HepG2 (cell line): ENCODE measurements at regions not wholly inside any gene's neighbourhood (a gene's known extent, or its start where the extent isn't known, plus 50 kb on each side); places are given as distances from the start of the nearest gene placed in this dataset.

ENCODE experiments used
- ATAC-seq: fragments of 200-7000 bp; cut with Tn5 transposase; 3 replicates; pipeline ENCODE4 v1.9.1; 2020; ENCODE audit warnings: mild to moderate bottlenecking, moderate library complexity
- BruUV-seq: library from RNA; stranded (reverse); fragments of 400-500 nt; replicated peaks from 2 replicates; lab custom pipeline; 2021; lab: Mats Ljungman, UMichigan
- CTCF ChIA-PET: fragments of 300-600 bp; formaldehyde crosslinking; extraction: SDS; loops from one replicate; lab custom pipeline; 2021; ENCODE audit warnings: low total read pairs, inconsistent platforms, low intra/inter-chr PET ratio; lab: Yijun Ruan, JAX
- POLR2A ChIA-PET: fragments of 350-600 bp; sonication (Branson Sonifier 250); formaldehyde crosslinking; loops from one replicate; lab custom pipeline; 2020; ENCODE audit warnings: antibody characterized with exemption, inconsistent platforms; lab: Yijun Ruan, JAX
- DNase-seq: peaks from one replicate; pipeline ENCODE4 v3.0.0-alpha.2; 2015; ENCODE audit warnings: low spot score
- FAIRE-seq: peaks from 3 replicates; lab custom pipeline; 2011; peaks lifted over from hg19 to GRCh38; lab: Jason Lieb, UNC
- H2AFZ ChIP-seq: one replicate; pipeline ENCODE4 v1.6.1; 2011; ENCODE audit warnings: low read length, inconsistent platforms
- H3K27ac ChIP-seq: fragments of 300-600 bp; 3 replicates; pipeline ENCODE4 v1.8.0; 2011; ENCODE audit warnings: mixed run types, mild to moderate bottlenecking, mixed read lengths, low read length, inconsistent platforms; ENCODE audit not compliant: insufficient read depth; ENCODE audit errors: extremely low read length
- H3K27me3 ChIP-seq, 2 experiments: fragments of 200-600 bp in 1 of 2; 2 replicates in 1 of 2; 3 replicates in 1 of 2; pipeline versions ENCODE4 v1.6.0 to v1.8.0; 2011; ENCODE audit warnings: low read length in 2 of 2, mild to moderate bottlenecking in 2 of 2, moderate library complexity in 2 of 2, inconsistent platforms in 1 of 2; ENCODE audit not compliant: insufficient read depth in 2 of 2, control insufficient read depth in 1 of 2
- H3K36me3 ChIP-seq, 2 experiments: fragments of 200-600 bp in 1 of 2; replicated peaks in 1 of 2; 2 replicates in 1 of 2; 3 replicates in 1 of 2; pipeline versions ENCODE4 v1.5.1 to v1.8.0; 2011; ENCODE audit warnings: low read length in 2 of 2, inconsistent platforms in 1 of 2; ENCODE audit not compliant: insufficient read depth in 2 of 2, control insufficient read depth in 1 of 2
- H3K4me1 ChIP-seq: 2 replicates; pipeline ENCODE4 v1.5.1; 2012; ENCODE audit warnings: low read length, inconsistent platforms; ENCODE audit not compliant: insufficient read depth
- H3K4me2 ChIP-seq: 2 replicates; pipeline ENCODE4 v1.6.0; 2011; ENCODE audit warnings: low read depth, low read length, inconsistent platforms
- H3K4me3 ChIP-seq, 3 experiments: fragments of 200-600 bp in 1 of 3; sonication (generic), shearing (Covaris generic) in 1 of 3; replicated peaks in 1 of 3; 2 replicates each; pipeline ENCODE4 v1.5.1; 2011 to 2016; ENCODE audit warnings: low read length in 3 of 3, inconsistent platforms in 2 of 3, low read depth in 2 of 3, mild to moderate bottlenecking in 2 of 3, control low read depth in 1 of 3, mixed read lengths in 1 of 3; ENCODE audit not compliant: insufficient read depth in 1 of 3
- H3K79me2 ChIP-seq: one replicate; pipeline ENCODE4 v1.6.1; 2011; ENCODE audit warnings: low read length, inconsistent platforms; ENCODE audit not compliant: insufficient read depth
- H3K9ac ChIP-seq: 2 replicates; pipeline ENCODE4 v1.6.0; 2011; ENCODE audit warnings: mild to moderate bottlenecking, low read depth, low read length, inconsistent platforms; ENCODE audit not compliant: insufficient read depth
- H3K9me3 ChIP-seq: 2 replicates; pipeline ENCODE4 v1.5.1; 2012; ENCODE audit warnings: mild to moderate bottlenecking, low read length
- H4K20me1 ChIP-seq: 2 replicates; pipeline ENCODE4 v1.6.0; 2011; ENCODE audit warnings: inconsistent platforms, mild to moderate bottlenecking, low read length, moderate library complexity; ENCODE audit not compliant: insufficient read depth
- MAFF ChIP-seq: IDR thresholded peaks from 2 replicates; pipeline ENCODE4 v1.6.1; 2011; ENCODE audit warnings: low read depth, low read length, improper control_type of control experiment
- MAFK ChIP-seq, 2 experiments: IDR thresholded peaks in 1 of 2; conservative IDR thresholded peaks in 1 of 2; 2 replicates each; pipeline ENCODE4 v1.6.1; 2011; ENCODE audit warnings: improper control_type of control experiment in 2 of 2, low read length in 2 of 2
- MTF1 ChIP-seq: sonication (generic); formaldehyde crosslinking; IDR thresholded peaks from 2 replicates; pipeline ENCODE4 v1.5.0; 2020; ENCODE audit warnings: missing genetic modification reagents
- NFAT5 ChIP-seq: sonication (generic); formaldehyde crosslinking; IDR thresholded peaks from 2 replicates; pipeline ENCODE4 v1.4.0; 2020; ENCODE audit warnings: missing genetic modification reagents
- POGK ChIP-seq: sonication (generic); formaldehyde crosslinking; conservative IDR thresholded peaks from 2 replicates; pipeline ENCODE4 v1.8.0; 2022; ENCODE audit warnings: mild to moderate bottlenecking, moderate library complexity, missing genetic modification reagents
- WGBS: methylation state at CpG from one replicate; pipeline ENCODE4 v1.1.6; 2017; ENCODE audit warnings: low lambda C conversion rate; 5-methylcytosine and 5-hydroxymethylcytosine counted together
- in situ Hi-C: cut with HindIII; loops from 2 replicates; pipeline ENCODE4 v1.10.0; 2017; ENCODE audit warnings: low pct_unique_long_range_greater_than_20kb; ENCODE audit not compliant: extremely low pct_ligation_motif_present
- intact Hi-C: fragments of 100-400 bp; cut with micrococcal nuclease; formaldehyde crosslinking; loops from one replicate; pipeline ENCODE4 v1.10.0; 2022; ENCODE audit not compliant: unreplicated experiment

GRCh38 chr12:82132390-82132789 is 225.8 kb downstream of the CCDC59 start:
- Histone ChIP-seq H3K4me3 (no peak overlapping the region), H3K9me3 (0 out of 2 replicates have a peak, but pooled peaks cover 6% of the 10 kb centered on the region), H2AFZ (no peak overlapping the region), H3K9ac (no peak overlapping the region), H3K36me3 (no peaks in the 10 kb centered on the region), H3K27ac (no peak overlapping the region), H3K4me1 (no peaks in the 10 kb centered on the region), H3K27me3 (no peaks in the 10 kb centered on the region), H4K20me1 (no peaks in the 10 kb centered on the region), H3K4me2 (no peak overlapping the region), H3K79me2 (no peaks in the 10 kb centered on the region)
- BruUV-seq = no TSS peak
- in situ Hi-C loops (no loop called here), intact Hi-C loops (no loop called here)
- WGBS = 43% methylated on average over 3 of the region's 3 CpGs
- DNase-seq (no peak), ATAC-seq (no peak), FAIRE-seq (no peak)
- ChIA-PET POLR2A (no interaction called here), CTCF (no interaction called here)
- TF ChIP-seq POGK (CRISPR knock-in tag) = no peak
- TF ChIP-seq NFAT5 (CRISPR knock-in tag) = no peak
- TF ChIP-seq MTF1 (CRISPR knock-in tag) = no peak
- TF ChIP-seq MAFK (conservative IDR thresholded peaks at IDR 0.05 in 1 of 2, IDR thresholded peaks at IDR 0.05 in 1 of 2; ENCODE audit: low read length in 2 of 2) = peak; percentile 86 to 95
- peak; percentile 90 for TF ChIP-seq MAFF
